22Rv1 (cell line): ENCODE measurements at regions not wholly inside any gene's neighbourhood (a gene's known extent, or its start where the extent isn't known, plus 50 kb on each side); places are given as distances from the start of the nearest gene placed in this dataset.

Experiments used
- CTCF ChIP-seq: fragments of 450-650 bp; IDR thresholded peaks from 2 replicates; pipeline ENCODE4 v1.5.1; 2017; ENCODE audit warnings: mild to moderate bottlenecking
- ZFX ChIP-seq: fragments of 450-650 bp; IDR thresholded peaks from 2 replicates; pipeline ENCODE4 v1.6.1; 2017; ENCODE audit warnings: antibody characterized with exemption, borderline replicate concordance

GRCh38 chr18:40235836-40236235 is 1719.2 kb upstream of the PIK3C3 start:
- TF ChIP-seq CTCF = no peak
- TF ChIP-seq ZFX = no peak
